GM12873 (cell line): ENCODE measurements at regions not wholly inside any gene's neighbourhood (a gene's known extent, or its start where the extent isn't known, plus 50 kb on each side); places are given as distances from the start of the nearest gene placed in this dataset.

Source experiments
- CTCF ChIP-seq: IDR thresholded peaks from 2 replicates; pipeline ENCODE4 v1.5.1; 2012; ENCODE audit warnings: low read depth, mild to moderate bottlenecking, moderate library complexity, low read length, control low read depth; ENCODE audit not compliant: insufficient read depth; ENCODE audit errors: missing control alignments

- no peak for TF ChIP-seq CTCF
Observed at GRCh38 chr17:71885662-71886061, 235.2 kb upstream of the SOX9 start.

- no peak for TF ChIP-seq CTCF
Observed at GRCh38 chr17:71899317-71899716, 221.5 kb upstream of the SOX9 start.

- TF ChIP-seq CTCF = no peak
Observed at GRCh38 chr17:71900621-71901229, 220.1 kb upstream of the SOX9 start.

- TF ChIP-seq CTCF = no peak
Observed at GRCh38 chr17:71902894-71903506, 217.8 kb upstream of the SOX9 start.

GRCh38 chr17:71905376-71906031 is 215.3 kb upstream of the SOX9 start:
- no peak for TF ChIP-seq CTCF

GRCh38 chr17:71909155-71909554 is 211.7 kb upstream of the SOX9 start:
- no peak for TF ChIP-seq CTCF

- TF ChIP-seq CTCF = no peak
Observed at GRCh38 chr17:71910002-71910401, 210.8 kb upstream of the SOX9 start.
